ENCODE measurements at regions not wholly inside any gene's neighbourhood (a gene's known extent, or its start where the extent isn't known, plus 50 kb on each side); places are given as distances from the start of the nearest gene placed in this dataset.
"Not testable (repeated sequence)": the region's sequence is repeated elsewhere in the genome, so short reads cannot be mapped to it uniquely, and the experiment has no call there.

DNA sequence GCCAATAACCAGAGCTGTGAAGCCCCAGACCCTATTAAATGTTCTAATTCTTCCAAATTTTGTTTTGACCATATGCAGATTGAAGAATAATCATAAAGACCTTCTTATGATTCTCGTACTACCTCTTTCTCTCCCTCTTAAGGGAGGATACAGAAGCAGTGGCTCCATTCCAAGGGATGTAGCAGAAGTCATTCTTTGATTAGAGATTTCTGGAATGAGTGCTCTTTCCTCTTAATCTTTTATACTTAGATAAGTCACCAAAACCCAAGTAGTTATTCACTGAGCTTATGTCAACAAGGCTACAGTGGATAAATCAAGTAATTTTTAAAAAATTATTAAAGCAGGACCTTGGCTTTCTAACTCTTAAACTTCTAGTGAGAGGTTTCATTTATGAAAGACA, 266.0 kb upstream of the STXBP5 start:
- no peak overlapping the region for H3K4me3 ChIP-seq (ENCODE audit: low read depth, low read length)
- no peak for DNase-seq (ENCODE audit: low read depth)
- TF ChIP-seq, protein P1, sequence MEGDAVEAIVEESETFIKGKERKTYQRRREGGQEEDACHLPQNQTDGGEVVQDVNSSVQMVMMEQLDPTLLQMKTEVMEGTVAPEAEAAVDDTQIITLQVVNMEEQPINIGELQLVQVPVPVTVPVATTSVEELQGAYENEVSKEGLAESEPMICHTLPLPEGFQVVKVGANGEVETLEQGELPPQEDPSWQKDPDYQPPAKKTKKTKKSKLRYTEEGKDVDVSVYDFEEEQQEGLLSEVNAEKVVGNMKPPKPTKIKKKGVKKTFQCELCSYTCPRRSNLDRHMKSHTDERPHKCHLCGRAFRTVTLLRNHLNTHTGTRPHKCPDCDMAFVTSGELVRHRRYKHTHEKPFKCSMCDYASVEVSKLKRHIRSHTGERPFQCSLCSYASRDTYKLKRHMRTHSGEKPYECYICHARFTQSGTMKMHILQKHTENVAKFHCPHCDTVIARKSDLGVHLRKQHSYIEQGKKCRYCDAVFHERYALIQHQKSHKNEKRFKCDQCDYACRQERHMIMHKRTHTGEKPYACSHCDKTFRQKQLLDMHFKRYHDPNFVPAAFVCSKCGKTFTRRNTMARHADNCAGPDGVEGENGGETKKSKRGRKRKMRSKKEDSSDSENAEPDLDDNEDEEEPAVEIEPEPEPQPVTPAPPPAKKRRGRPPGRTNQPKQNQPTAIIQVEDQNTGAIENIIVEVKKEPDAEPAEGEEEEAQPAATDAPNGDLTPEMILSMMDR (IDR thresholded peaks at IDR 0.05; ENCODE audit: insufficient read depth, low read length): no peak

DNA sequence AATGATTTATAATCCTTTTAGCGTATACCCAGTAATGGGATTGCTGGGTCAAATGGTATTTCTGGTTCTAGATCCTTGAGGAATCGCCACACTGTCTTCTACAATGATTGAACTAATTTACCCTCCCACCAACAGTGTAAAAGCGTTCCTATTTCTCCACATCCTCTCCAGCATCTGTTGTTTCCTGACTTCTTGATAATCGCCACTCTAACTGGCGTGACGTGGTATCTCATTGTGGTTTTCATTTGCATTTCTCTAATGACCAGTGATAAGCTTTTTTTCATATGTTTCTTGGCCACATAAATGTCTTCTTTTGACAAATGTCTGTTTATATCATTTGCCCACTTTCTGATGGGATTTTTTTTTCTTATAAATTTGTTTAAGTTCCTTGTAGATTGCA, 264.8 kb upstream of the STXBP5 start:
- DNase-seq (ENCODE audit: low read depth); H3K4me3 ChIP-seq (ENCODE audit: low read depth, low read length): not testable (repeated sequence)

DNA sequence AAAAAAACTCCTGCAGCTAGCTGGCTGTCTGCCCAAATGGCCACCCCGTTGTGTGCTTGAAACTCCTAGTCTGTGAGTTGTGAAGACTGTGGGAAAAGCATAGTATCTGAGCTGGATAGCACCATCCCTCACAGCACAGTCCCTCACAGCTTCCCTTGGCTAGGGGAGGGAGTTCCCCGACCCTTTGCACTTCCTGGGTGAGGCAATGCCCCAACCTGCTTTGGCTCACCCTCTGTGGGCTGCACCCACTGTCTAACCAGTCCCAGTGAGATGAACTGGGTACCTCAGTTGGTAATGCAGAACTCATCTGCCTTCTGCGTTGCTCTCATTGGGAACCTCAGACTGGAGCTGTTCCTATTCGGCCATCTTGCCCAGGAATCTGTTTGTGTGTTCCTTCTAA, 260.6 kb upstream of the STXBP5 start:
- DNase-seq (ENCODE audit: low read depth): no peak
- TF ChIP-seq, protein P1 (IDR thresholded peaks at IDR 0.05; ENCODE audit: insufficient read depth, low read length): no peak
- no peak overlapping the region for H3K4me3 ChIP-seq (ENCODE audit: low read depth, low read length)

DNA sequence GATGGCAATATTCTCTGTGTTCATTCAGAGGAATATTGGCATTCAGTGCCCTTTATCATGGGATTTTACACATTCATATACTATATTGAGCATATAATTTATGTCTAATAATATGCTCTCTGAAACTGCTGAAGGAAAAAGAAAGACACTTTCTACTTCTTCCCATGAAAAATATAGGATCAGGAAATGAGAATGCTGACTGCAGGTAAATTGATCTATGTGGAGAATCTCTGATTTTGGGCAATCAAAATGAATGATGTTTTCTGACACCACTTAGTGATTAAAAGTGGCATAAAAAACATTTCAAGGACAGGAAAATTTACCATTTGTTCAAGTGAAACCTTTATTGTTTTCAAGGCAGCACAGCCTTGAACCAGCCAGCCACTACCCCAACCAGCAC, 260.1 kb upstream of the STXBP5 start:
- TF ChIP-seq, protein P1 (IDR thresholded peaks at IDR 0.05; ENCODE audit: insufficient read depth, low read length): no peak
- no peak for DNase-seq (ENCODE audit: low read depth)
- no peak overlapping the region for H3K4me3 ChIP-seq (ENCODE audit: low read depth, low read length)

DNA sequence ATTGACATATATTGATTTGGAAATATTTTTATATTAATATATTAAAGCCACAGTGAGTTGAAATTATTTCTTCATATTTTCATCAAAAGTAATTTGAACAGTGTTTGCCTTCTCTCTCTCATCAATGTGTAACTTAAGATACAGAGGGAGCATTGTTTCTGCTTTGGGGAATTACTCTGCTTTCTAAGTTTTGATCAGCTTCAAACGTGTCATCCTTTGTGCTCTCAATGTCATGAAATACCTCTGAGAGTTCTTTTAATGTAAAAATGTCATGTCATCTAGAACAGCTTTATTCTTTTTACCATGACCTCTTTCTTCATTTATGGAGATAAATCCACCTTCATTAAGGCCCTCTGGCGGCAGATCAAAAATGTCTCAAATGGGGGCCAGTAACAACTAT, 259.4 kb upstream of the STXBP5 start:
- no peak overlapping the region for H3K4me3 ChIP-seq (ENCODE audit: low read depth, low read length)
- no peak for DNase-seq (ENCODE audit: low read depth)
- TF ChIP-seq, protein P1 (IDR thresholded peaks at IDR 0.05; ENCODE audit: insufficient read depth, low read length): no peak

DNA sequence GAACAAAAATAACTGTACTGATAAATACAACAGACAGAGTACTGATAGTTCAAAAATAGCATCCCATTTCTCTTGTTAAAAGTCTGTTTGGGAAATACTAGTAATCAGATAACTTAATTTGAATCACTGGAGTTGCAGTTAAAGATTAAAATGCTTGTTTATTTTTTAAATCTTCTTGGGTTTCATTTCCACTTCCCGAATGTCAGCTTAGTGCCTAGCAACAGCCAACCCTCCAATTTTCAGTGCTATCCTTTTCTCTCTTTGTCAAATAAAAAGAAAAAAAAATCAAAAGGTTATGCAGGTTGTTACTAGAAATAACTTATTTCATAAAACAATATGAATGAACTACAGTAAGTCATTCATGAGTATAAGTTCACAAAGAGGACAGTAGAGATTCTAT, 257.7 kb upstream of the STXBP5 start:
- no peak for DNase-seq (ENCODE audit: low read depth)
- TF ChIP-seq, protein P1 (IDR thresholded peaks at IDR 0.05; ENCODE audit: insufficient read depth, low read length): no peak

DNA sequence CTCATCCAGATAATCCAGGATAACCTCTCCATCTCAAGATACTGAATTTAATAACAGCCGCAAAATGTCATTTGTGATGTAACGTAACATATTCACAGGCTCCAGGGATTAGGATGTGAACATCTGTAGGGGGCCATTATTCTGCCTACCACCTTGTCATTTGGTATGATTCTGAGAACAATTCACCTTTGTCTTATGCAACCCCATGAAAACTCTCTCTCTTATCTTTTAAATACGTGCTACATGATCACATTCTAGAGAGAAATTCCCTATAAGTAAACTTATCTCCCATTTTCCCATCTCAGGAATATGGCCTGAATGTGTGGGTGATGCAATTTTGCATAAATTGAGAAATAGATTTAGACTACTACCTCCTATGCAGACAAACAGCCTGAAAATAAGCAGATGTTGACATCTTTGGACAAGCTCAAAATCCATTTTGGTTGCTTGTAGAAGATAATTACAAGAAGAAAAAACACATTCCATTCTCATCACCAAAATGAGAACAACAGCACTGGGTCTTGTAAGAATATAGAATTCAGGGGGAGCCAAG, 255.4 kb upstream of the STXBP5 start:
- H3K4me3 ChIP-seq (ENCODE audit: low read depth, low read length): no peak overlapping the region
- TF ChIP-seq, protein P1 (IDR thresholded peaks at IDR 0.05; ENCODE audit: insufficient read depth, low read length): no peak
- peak; percentile 17 for DNase-seq (ENCODE audit: low read depth)

More for the DNA sequence above, 257.7 kb upstream of the STXBP5 start:
- H3K4me3 ChIP-seq (ENCODE audit: low read depth, low read length): no peak overlapping the region
